ENCODE measurements at regions not wholly inside any gene's neighbourhood (a gene's known extent, or its start where the extent isn't known, plus 50 kb on each side); places are given as distances from the start of the nearest gene placed in this dataset.

GRCh38 chr16:17543073-17543472, 72.3 kb upstream of the XYLT1 start:
- Histone ChIP-seq H3K27ac (no peak overlapping the region), H3K36me3 (no peaks in the 10 kb centered on the region)

GRCh38 chr16:17541324-17541723, 70.6 kb upstream of the XYLT1 start:
- no peaks in the 10 kb centered on the region for H3K9me3 ChIP-seq (ENCODE audit: low read depth)
- H3K27me3 ChIP-seq: no peaks in the 10 kb centered on the region
- no peak overlapping the region for H3K4me3 ChIP-seq
- no peak for DNase-seq (ENCODE audit: low read depth in 1 of 2, low spot score in 1 of 2)
- TF ChIP-seq CTCF (IDR thresholded peaks at IDR 0.05; ENCODE audit: low read depth, low read length): no peak
- no peaks in the 10 kb centered on the region for H3K4me1 ChIP-seq (ENCODE audit: low read depth)
- H3K36me3 ChIP-seq: no peaks in the 10 kb centered on the region
- H3K27ac ChIP-seq: no peak overlapping the region

More at GRCh38 chr16:17543073-17543472, 72.3 kb upstream of the XYLT1 start:
- no peak for DNase-seq (ENCODE audit: low read depth in 1 of 2, low spot score in 1 of 2)
- TF ChIP-seq CTCF (IDR thresholded peaks at IDR 0.05; ENCODE audit: low read depth, low read length): no peak
- no peaks in the 10 kb centered on the region for H3K9me3 ChIP-seq (ENCODE audit: low read depth)
- H3K27me3 ChIP-seq: no peaks in the 10 kb centered on the region
- H3K4me1 ChIP-seq (ENCODE audit: low read depth): no peaks in the 10 kb centered on the region
- no peak overlapping the region for H3K4me3 ChIP-seq

- no peak overlapping the region for H3K4me3 ChIP-seq
- no peaks in the 10 kb centered on the region for H3K4me1 ChIP-seq (ENCODE audit: low read depth)
- no peak for TF ChIP-seq CTCF (IDR thresholded peaks at IDR 0.05; ENCODE audit: low read depth, low read length)
- DNase-seq (ENCODE audit: low read depth in 1 of 2, low spot score in 1 of 2): no peak
- H3K27me3 ChIP-seq: no peaks in the 10 kb centered on the region
- H3K36me3 ChIP-seq: no peaks in the 10 kb centered on the region
- H3K9me3 ChIP-seq (ENCODE audit: low read depth): no peaks in the 10 kb centered on the region
- H3K27ac ChIP-seq: no peak overlapping the region
Measured at GRCh38 chr16:17538927-17539326, 68.2 kb upstream of the XYLT1 start.

- H3K9me3 ChIP-seq (ENCODE audit: low read depth): no peaks in the 10 kb centered on the region
- DNase-seq (ENCODE audit: low read depth in 1 of 2, low spot score in 1 of 2): no peak
- H3K27me3 ChIP-seq: no peaks in the 10 kb centered on the region
- H3K27ac ChIP-seq: no peak overlapping the region
- H3K4me1 ChIP-seq (ENCODE audit: low read depth): no peaks in the 10 kb centered on the region
- no peak overlapping the region for H3K4me3 ChIP-seq
- H3K36me3 ChIP-seq: no peaks in the 10 kb centered on the region
- TF ChIP-seq CTCF (IDR thresholded peaks at IDR 0.05; ENCODE audit: low read depth, low read length): no peak
Measured at GRCh38 chr16:17532338-17532995, 61.7 kb upstream of the XYLT1 start.

- Histone ChIP-seq H3K9me3 (ENCODE audit: low read depth) (no peaks in the 10 kb centered on the region), H3K4me1 (ENCODE audit: low read depth) (no peaks in the 10 kb centered on the region), H3K4me3 (no peak overlapping the region), H3K27me3 (no peaks in the 10 kb centered on the region), H3K36me3 (no peaks in the 10 kb centered on the region), H3K27ac (no peak overlapping the region)
- DNase-seq (ENCODE audit: low read depth in 1 of 2, low spot score in 1 of 2): no peak
- no peak for TF ChIP-seq CTCF (IDR thresholded peaks at IDR 0.05; ENCODE audit: low read depth, low read length)
Measured at GRCh38 chr16:17529982-17530760, 59.4 kb upstream of the XYLT1 start.
